Neural progenitor cell (in vitro differentiated cells): ENCODE measurements at regions not wholly inside any gene's neighbourhood (a gene's known extent, or its start where the extent isn't known, plus 50 kb on each side); places are given as distances from the start of the nearest gene placed in this dataset.

Experiments used
- DNase-seq: peaks from one replicate; pipeline ENCODE4 v3.0.0-alpha.2; 2016; ENCODE audit warnings: low spot score
- H2AFZ ChIP-seq: fragments of 200-600 bp; sonication (generic); replicated peaks from 2 replicates; pipeline ENCODE4 v1.6.1; 2016; ENCODE audit warnings: antibody characterized with exemption
- H3F3A ChIP-seq: fragments of 200-600 bp; sonication (generic); 2 replicates; pipeline ENCODE4 v1.6.1; 2016; ENCODE audit warnings: antibody characterized with exemption, low read depth
- H3K27ac ChIP-seq: fragments of 200-600 bp; sonication (generic); 2 replicates; pipeline ENCODE4 v1.5.1; 2016; ENCODE audit warnings: mild to moderate bottlenecking
- H3K27me3 ChIP-seq: fragments of 200-600 bp; sonication (generic); 2 replicates; pipeline ENCODE4 v1.6.1; 2016; ENCODE audit warnings: mild to moderate bottlenecking, moderate library complexity
- H3K36me3 ChIP-seq: fragments of 200-600 bp; sonication (generic); 2 replicates; pipeline ENCODE4 v1.5.1; 2016
- H3K4me1 ChIP-seq: fragments of 200-600 bp; sonication (generic); 2 replicates; pipeline ENCODE4 v1.6.1; 2016; ENCODE audit warnings: mixed run types
- H3K4me2 ChIP-seq: fragments of 200-600 bp; sonication (generic); 2 replicates; pipeline ENCODE4 v1.6.1; 2016
- H3K4me3 ChIP-seq: fragments of 200-600 bp; sonication (generic); 2 replicates; pipeline ENCODE4 v1.5.1; 2016
- H3K79me2 ChIP-seq: fragments of 200-600 bp; sonication (generic); 2 replicates; pipeline ENCODE4 v1.6.1; 2016; ENCODE audit warnings: low read depth
- H3K9ac ChIP-seq: fragments of 200-600 bp; sonication (generic); 2 replicates; pipeline ENCODE4 v1.6.1; 2016
- H3K9me3 ChIP-seq: fragments of 200-600 bp; sonication (generic); 2 replicates; pipeline ENCODE4 v1.5.1; 2016; ENCODE audit warnings: low read depth
- H4K20me1 ChIP-seq: fragments of 200-600 bp; sonication (generic); 2 replicates; pipeline ENCODE4 v1.6.1; 2016; ENCODE audit warnings: low read depth
- H3K27ac Mint-ChIP-seq: 3 replicates; pipeline ENCODE4 v1.8.0; 2021; ENCODE audit warnings: mixed read lengths
- H3K27me3 Mint-ChIP-seq: 2 replicates; pipeline ENCODE4 v1.8.0; 2022; ENCODE audit warnings: low read depth, mild to moderate bottlenecking, inconsistent platforms, moderate library complexity, mixed read lengths; ENCODE audit not compliant: insufficient read depth
- H3K36me3 Mint-ChIP-seq: 3 replicates; pipeline ENCODE4 v1.8.0; 2021; ENCODE audit warnings: mixed read lengths
- H3K4me1 Mint-ChIP-seq: 3 replicates; pipeline ENCODE4 v1.8.0; 2021; ENCODE audit warnings: mixed read lengths
- H3K4me3 Mint-ChIP-seq: 3 replicates; pipeline ENCODE4 v1.8.0; 2021; ENCODE audit warnings: mild to moderate bottlenecking, moderate library complexity, mixed read lengths
- H3K9me3 Mint-ChIP-seq: 3 replicates; pipeline ENCODE4 v1.8.0; 2020; ENCODE audit warnings: mixed read lengths
- EZH2 ChIP-seq: fragments of 200-600 bp; sonication (generic); IDR thresholded peaks from 2 replicates; pipeline ENCODE4 v1.6.1; 2017; ENCODE audit warnings: antibody characterized with exemption, mild to moderate bottlenecking, moderate library complexity
- EZH2phosphoT487 ChIP-seq: fragments of 200-600 bp; sonication (generic); IDR thresholded peaks from 2 replicates; pipeline ENCODE4 v1.6.1; 2017; ENCODE audit warnings: antibody characterized with exemption
- TF ChIP-seq, protein P1 (sequence below): fragments of 200-600 bp; sonication (generic); IDR thresholded peaks from 2 replicates; pipeline ENCODE4 v1.5.1; 2017; ENCODE audit warnings: antibody characterized with exemption, mild to moderate bottlenecking

DNA sequence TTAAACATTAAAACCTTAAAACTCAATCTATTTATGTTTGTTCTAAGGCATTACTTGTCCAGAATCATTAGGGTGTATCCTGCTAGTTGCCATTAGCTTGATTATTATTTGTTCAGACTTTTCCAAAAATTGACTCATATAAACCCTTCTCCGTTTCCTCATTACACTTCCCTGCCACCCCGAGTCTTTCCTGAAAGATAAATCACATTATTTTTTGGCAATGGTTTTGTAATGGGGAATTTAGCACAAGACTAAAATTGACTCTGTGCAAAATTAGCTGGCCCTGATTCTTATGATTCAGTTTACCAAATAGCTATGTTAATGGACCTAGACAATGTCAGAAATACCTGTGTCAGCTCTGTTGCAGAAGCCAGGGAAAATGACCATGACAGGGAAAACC, 112.2 kb upstream of the NT5C1B start:
- no peaks in the 10 kb centered on the region for H4K20me1 ChIP-seq
- H3K9me3 ChIP-seq: no peaks in the 10 kb centered on the region
- H3K4me3 ChIP-seq: no peak overlapping the region
- H3K4me1 ChIP-seq: no peaks in the 10 kb centered on the region
- TF ChIP-seq EZH2phosphoT487 (no peak), EZH2 (no peak)
- TF ChIP-seq, protein P1, sequence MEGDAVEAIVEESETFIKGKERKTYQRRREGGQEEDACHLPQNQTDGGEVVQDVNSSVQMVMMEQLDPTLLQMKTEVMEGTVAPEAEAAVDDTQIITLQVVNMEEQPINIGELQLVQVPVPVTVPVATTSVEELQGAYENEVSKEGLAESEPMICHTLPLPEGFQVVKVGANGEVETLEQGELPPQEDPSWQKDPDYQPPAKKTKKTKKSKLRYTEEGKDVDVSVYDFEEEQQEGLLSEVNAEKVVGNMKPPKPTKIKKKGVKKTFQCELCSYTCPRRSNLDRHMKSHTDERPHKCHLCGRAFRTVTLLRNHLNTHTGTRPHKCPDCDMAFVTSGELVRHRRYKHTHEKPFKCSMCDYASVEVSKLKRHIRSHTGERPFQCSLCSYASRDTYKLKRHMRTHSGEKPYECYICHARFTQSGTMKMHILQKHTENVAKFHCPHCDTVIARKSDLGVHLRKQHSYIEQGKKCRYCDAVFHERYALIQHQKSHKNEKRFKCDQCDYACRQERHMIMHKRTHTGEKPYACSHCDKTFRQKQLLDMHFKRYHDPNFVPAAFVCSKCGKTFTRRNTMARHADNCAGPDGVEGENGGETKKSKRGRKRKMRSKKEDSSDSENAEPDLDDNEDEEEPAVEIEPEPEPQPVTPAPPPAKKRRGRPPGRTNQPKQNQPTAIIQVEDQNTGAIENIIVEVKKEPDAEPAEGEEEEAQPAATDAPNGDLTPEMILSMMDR: no peak
- no peak overlapping the region for H3K4me2 ChIP-seq
- no peaks in the 10 kb centered on the region for H3K27me3 ChIP-seq
- H3K36me3 ChIP-seq: no peaks in the 10 kb centered on the region
- H3K27me3 Mint-ChIP-seq: peaks cover 2% of the 10 kb centered on the region
- no peak overlapping the region for H3K27ac Mint-ChIP-seq
- H2AFZ ChIP-seq: no peak overlapping the region
- H3K79me2 ChIP-seq: no peaks in the 10 kb centered on the region
- H3F3A ChIP-seq: no peaks in the 10 kb centered on the region
- no peaks in the 10 kb centered on the region for H3K9me3 Mint-ChIP-seq
- no peaks in the 10 kb centered on the region for H3K36me3 Mint-ChIP-seq
- H3K9ac ChIP-seq: no peak overlapping the region
- no peak for DNase-seq
- H3K4me1 Mint-ChIP-seq: no peaks in the 10 kb centered on the region
- no peak overlapping the region for H3K27ac ChIP-seq
- H3K4me3 Mint-ChIP-seq: no peak overlapping the region

DNA sequence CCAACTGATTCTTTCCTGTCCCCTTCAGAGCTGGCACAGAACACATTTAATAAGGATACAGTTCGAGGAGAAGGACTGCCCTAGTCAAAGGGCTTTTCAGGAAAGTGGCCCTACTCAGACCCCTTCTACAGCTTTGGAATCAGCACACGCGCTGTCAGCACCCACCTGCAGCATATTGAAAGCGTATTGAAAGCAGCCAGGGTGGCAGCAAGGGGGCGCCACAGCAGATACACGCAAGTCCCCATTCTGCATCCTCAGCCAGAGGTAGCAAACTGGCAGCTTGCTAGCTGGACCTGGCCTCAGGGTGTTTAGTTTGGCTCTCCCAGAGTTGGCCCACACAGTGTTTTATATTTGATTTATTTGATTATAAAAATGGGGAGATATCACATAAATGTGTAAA, 101.0 kb upstream of the NT5C1B start:
- no peak overlapping the region for H2AFZ ChIP-seq
- peak; percentile 64 for DNase-seq
- Mint-ChIP-seq H3K27me3 (peaks cover 2% of the 10 kb centered on the region), H3K36me3 (no peaks in the 10 kb centered on the region), H3K27ac (no peak overlapping the region), H3K4me3 (no peak overlapping the region), H3K9me3 (peaks cover 2% of the 10 kb centered on the region), H3K4me1 (no peaks in the 10 kb centered on the region)
- no peak overlapping the region for H3K4me2 ChIP-seq
- no peak for TF ChIP-seq EZH2
- TF ChIP-seq, protein P1: peak; percentile 74
- no peaks in the 10 kb centered on the region for H3K27me3 ChIP-seq
- H3F3A ChIP-seq: no peaks in the 10 kb centered on the region
- no peaks in the 10 kb centered on the region for H3K4me1 ChIP-seq
- no peaks in the 10 kb centered on the region for H4K20me1 ChIP-seq
- no peak overlapping the region for H3K9ac ChIP-seq
- H3K79me2 ChIP-seq: no peaks in the 10 kb centered on the region
- H3K27ac ChIP-seq: no peak overlapping the region
- no peak overlapping the region for H3K4me3 ChIP-seq
- no peaks in the 10 kb centered on the region for H3K9me3 ChIP-seq
- H3K36me3 ChIP-seq: no peaks in the 10 kb centered on the region

DNA sequence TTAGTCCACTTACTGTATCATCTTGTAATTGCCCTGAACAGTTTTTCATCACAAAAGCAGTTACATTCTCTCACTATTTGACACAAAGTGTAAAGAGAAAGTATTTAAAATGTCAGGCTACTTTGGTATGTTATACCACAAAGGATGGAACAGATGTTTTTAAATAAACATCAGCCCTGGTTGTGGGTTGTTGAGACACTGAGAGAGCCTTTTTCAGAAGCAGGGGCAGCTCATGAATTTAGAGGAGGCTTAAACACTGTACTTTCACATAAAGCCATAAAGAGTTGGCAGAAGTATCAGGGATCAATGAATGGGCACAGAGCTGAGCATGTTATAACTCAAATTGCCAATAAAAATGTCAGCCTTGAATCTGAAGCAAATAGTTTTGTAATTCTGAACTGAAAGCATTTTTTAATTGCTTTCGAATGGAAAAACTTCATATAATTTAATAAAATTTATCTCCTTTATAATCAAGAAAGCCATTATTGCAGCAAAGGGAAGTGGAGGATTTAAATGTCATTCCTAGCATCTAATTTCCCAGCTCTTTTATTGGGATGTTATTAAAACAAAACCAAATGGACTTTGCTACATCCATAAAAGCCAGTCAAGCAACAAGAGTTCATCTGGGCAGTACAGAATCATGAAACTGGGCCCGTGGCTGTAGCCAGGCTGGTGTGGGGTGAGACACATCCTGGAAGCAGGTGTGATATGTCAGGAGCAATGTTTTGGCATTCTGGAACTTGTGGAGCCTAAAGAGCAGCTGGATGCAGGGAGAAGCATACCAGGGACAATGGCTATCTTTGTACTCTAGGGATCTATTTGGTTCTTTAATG, 95.1 kb upstream of the NT5C1B start:
- Histone ChIP-seq H3K79me2 (no peaks in the 10 kb centered on the region), H3K36me3 (no peaks in the 10 kb centered on the region), H4K20me1 (no peaks in the 10 kb centered on the region), H3K4me3 (no peak overlapping the region), H2AFZ (no peak overlapping the region), H3F3A (no peaks in the 10 kb centered on the region), H3K27ac (no peak overlapping the region), H3K4me1 (no peaks in the 10 kb centered on the region), H3K27me3 (no peaks in the 10 kb centered on the region), H3K4me2 (no peak overlapping the region), H3K9ac (no peak overlapping the region), H3K9me3 (no peaks in the 10 kb centered on the region)
- Mint-ChIP-seq H3K27me3 (peaks cover 2% of the 10 kb centered on the region), H3K4me3 (no peak overlapping the region), H3K9me3 (no peaks in the 10 kb centered on the region), H3K36me3 (no peaks in the 10 kb centered on the region), H3K27ac (no peak overlapping the region), H3K4me1 (no peaks in the 10 kb centered on the region)
- TF ChIP-seq EZH2phosphoT487 (no peak), EZH2 (no peak)
- TF ChIP-seq, protein P1: no peak
- DNase-seq: no peak
